HG03432 (cell line): ENCODE measurements at regions not wholly inside any gene's neighbourhood (a gene's known extent, or its start where the extent isn't known, plus 50 kb on each side); places are given as distances from the start of the nearest gene placed in this dataset.

Experiments
- ATAC-seq: cut with Tn5 transposase; IDR thresholded peaks from one replicate; pipeline ENCODE4 v1.9.1; 2021; ENCODE audit warnings: mild to moderate bottlenecking, moderate library complexity; ENCODE audit not compliant: unreplicated experiment

- ATAC-seq, result no peak
Observed at GRCh38 chr1:78415165-78415564, 75.6 kb upstream of the PTGFR start.

- no peak for ATAC-seq
Observed at GRCh38 chr1:78419309-78419708, 71.5 kb upstream of the PTGFR start.

- no peak for ATAC-seq
Observed at GRCh38 chr1:78420181-78420580, 70.6 kb upstream of the PTGFR start.

- ATAC-seq, result no peak
Observed at GRCh38 chr1:78420688-78421087, 70.1 kb upstream of the PTGFR start.

GRCh38 chr1:78424720-78425119 is 66.1 kb upstream of the PTGFR start:
- no peak for ATAC-seq

- no peak for ATAC-seq
Observed at GRCh38 chr1:78426408-78426807, 64.4 kb upstream of the PTGFR start.

GRCh38 chr1:78427506-78427905 is 63.3 kb upstream of the PTGFR start:
- no peak for ATAC-seq

GRCh38 chr1:78432016-78432415 is 58.8 kb upstream of the PTGFR start:
- ATAC-seq, result no peak

GRCh38 chr1:78434351-78434750 is 56.4 kb upstream of the PTGFR start:
- ATAC-seq, result no peak

GRCh38 chr1:78436961-78437360 is 53.8 kb upstream of the PTGFR start:
- ATAC-seq, result no peak

- no peak for ATAC-seq
Observed at GRCh38 chr1:78437396-78437795, 53.4 kb upstream of the PTGFR start.

- ATAC-seq, result no peak
Observed at GRCh38 chr1:78437941-78438340, 52.8 kb upstream of the PTGFR start.

- no peak for ATAC-seq
Observed at GRCh38 chr1:78440381-78440793, 50.4 kb upstream of the PTGFR start.
